ENCODE measurements at regions not wholly inside any gene's neighbourhood (a gene's known extent, or its start where the extent isn't known, plus 50 kb on each side); places are given as distances from the start of the nearest gene placed in this dataset.

DNA sequence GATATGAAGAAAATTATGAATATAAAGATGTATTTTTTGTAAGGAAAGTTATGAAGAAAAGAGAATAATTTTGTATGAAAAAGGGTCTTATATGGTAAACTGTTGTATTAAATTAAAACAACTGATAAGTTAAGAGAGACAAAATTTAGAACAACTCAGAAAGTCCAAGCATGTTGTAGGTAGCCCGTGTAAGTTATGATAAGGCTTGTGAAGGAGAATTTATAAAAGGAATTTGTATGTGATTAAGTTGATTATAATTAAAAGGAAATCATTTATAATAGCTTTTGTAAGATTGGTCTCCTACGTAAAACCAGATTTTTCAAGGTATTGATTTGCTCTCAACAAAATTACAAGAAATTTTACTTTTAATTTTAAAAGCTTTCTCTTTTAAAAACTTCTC lies 1579.3 kb downstream of the HACE1 start:
- TF ChIP-seq YY1 (IDR thresholded peaks at IDR 0.05; ENCODE audit: low read depth), result no peak
- TF ChIP-seq MAX (IDR thresholded peaks at IDR 0.05; ENCODE audit: low read depth), result no peak
- TF ChIP-seq, protein P1, sequence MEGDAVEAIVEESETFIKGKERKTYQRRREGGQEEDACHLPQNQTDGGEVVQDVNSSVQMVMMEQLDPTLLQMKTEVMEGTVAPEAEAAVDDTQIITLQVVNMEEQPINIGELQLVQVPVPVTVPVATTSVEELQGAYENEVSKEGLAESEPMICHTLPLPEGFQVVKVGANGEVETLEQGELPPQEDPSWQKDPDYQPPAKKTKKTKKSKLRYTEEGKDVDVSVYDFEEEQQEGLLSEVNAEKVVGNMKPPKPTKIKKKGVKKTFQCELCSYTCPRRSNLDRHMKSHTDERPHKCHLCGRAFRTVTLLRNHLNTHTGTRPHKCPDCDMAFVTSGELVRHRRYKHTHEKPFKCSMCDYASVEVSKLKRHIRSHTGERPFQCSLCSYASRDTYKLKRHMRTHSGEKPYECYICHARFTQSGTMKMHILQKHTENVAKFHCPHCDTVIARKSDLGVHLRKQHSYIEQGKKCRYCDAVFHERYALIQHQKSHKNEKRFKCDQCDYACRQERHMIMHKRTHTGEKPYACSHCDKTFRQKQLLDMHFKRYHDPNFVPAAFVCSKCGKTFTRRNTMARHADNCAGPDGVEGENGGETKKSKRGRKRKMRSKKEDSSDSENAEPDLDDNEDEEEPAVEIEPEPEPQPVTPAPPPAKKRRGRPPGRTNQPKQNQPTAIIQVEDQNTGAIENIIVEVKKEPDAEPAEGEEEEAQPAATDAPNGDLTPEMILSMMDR (IDR thresholded peaks at IDR 0.05), result no peak
- TF ChIP-seq RXRA (IDR thresholded peaks at IDR 0.05; ENCODE audit: borderline replicate concordance, low read depth), result no peak
- no peak for TF ChIP-seq EP300 (IDR thresholded peaks at IDR 0.05; ENCODE audit: borderline replicate concordance in 1 of 2, low read depth in 1 of 2, low read length in 1 of 2)
- TF ChIP-seq MXI1 (IDR thresholded peaks at IDR 0.05; ENCODE audit: low read depth, low read length), result no peak
- TF ChIP-seq CHD2 (IDR thresholded peaks at IDR 0.05; ENCODE audit: low read length, partially characterized antibody), result no peak
- no peak for TF ChIP-seq ELF1 (IDR thresholded peaks at IDR 0.05)
